ENCODE measurements at regions not wholly inside any gene's neighbourhood (a gene's known extent, or its start where the extent isn't known, plus 50 kb on each side); places are given as distances from the start of the nearest gene placed in this dataset.

DNA sequence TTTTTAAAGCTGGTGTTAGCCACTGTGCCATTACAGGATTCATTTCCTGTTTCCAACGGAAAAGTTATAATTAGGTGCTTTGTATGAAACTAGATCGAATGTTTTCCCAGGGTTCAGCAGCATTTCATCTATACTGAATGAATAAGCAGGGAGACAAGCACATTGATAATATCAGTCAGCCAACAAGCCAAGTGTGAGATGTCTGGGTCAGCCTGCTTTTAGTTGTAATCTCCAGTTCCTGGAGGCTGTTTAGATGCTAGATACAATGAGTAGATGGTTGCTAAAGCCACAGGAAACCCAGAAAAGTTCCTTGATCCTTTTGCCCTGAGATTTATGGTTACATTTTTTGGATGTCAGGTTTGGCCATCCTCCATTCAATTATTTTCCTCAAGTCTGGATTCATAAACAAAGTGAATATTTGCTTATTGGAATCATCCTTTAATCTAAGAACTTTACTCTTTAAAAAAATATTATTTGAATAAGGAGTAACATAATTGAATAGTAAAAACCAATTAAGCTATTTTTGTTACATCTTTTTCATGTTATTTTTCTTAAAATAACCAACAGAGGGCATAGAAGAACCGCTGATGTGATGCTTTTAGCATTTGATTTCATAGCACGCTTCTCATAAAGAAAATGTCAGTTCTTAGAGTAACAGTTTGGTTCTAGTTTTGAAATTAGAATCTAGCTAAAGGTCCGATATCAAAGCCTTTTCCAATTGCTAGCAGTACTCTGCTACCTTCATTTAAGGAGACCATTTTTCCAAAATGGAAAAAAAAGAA lies 76.6 kb downstream of the HSPA13 start:
- no peak for FAIRE-seq
- TF ChIP-seq, protein P1, sequence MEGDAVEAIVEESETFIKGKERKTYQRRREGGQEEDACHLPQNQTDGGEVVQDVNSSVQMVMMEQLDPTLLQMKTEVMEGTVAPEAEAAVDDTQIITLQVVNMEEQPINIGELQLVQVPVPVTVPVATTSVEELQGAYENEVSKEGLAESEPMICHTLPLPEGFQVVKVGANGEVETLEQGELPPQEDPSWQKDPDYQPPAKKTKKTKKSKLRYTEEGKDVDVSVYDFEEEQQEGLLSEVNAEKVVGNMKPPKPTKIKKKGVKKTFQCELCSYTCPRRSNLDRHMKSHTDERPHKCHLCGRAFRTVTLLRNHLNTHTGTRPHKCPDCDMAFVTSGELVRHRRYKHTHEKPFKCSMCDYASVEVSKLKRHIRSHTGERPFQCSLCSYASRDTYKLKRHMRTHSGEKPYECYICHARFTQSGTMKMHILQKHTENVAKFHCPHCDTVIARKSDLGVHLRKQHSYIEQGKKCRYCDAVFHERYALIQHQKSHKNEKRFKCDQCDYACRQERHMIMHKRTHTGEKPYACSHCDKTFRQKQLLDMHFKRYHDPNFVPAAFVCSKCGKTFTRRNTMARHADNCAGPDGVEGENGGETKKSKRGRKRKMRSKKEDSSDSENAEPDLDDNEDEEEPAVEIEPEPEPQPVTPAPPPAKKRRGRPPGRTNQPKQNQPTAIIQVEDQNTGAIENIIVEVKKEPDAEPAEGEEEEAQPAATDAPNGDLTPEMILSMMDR (IDR thresholded peaks at IDR 0.05; ENCODE audit: insufficient read depth, missing control alignments), result peak; percentile 35
- DNase-seq (ENCODE audit: insufficient read length, low spot score), result no peak

DNA sequence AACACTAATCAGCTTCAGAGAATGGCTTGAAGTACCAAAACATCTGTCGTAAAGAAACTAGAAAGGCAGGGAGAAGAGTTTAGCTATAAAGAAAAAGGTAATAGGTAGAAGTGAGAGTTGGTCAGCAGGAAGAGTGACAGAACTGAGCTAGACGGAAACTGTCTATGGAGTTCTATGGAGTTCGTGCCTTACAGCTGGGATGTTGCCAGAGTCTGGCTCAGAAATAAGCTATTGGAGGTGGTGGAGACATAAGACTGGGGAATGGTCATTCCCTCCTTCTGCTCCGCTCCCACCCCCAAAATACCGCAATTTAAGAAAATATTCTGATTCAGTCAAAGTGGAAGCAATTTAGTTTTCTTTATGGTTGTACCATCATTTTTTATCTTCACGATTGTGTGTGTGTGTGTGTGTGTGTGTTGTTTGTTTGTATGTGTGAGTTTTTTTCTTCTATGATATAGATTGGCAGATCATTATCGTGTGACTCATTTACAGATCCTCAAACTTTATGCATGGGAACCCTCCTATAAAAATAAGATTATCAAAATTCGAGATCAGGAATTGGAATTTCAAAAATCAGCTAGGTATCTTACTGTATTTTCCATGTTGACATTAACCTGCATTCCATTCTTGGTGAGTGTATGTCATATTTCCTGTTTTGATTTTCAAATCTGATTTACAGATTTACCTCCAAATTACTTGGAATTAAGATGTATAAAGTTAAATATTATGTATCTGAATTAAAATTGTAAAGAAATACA lies 79.0 kb downstream of the HSPA13 start:
- FAIRE-seq (no peak), DNase-seq (ENCODE audit: insufficient read length, low spot score) (no peak)
- TF ChIP-seq, protein P1 (IDR thresholded peaks at IDR 0.05; ENCODE audit: insufficient read depth, missing control alignments), result no peak

DNA sequence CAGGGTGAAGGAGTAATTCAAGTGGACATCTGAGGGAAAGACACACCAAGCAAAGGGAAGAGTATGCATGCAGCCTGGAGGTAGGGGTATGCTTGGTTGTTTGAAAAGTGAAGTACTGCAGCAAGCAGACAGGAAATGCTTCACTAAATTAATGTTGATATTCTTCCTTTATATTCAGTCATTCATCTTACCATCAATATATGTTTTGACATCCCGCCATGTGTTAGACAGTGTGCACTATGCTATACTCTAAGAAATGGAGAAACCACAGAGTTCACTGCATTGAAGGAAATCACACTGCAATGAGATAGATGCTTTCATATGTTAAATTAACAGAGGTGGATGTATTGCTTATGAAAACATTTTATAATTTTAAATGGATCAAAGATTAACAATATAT lies 82.9 kb downstream of the HSPA13 start:
- TF ChIP-seq, protein P1 (IDR thresholded peaks at IDR 0.05; ENCODE audit: insufficient read depth, missing control alignments), result no peak
- DNase-seq (ENCODE audit: insufficient read length, low spot score), result no peak
- FAIRE-seq, result no peak

DNA sequence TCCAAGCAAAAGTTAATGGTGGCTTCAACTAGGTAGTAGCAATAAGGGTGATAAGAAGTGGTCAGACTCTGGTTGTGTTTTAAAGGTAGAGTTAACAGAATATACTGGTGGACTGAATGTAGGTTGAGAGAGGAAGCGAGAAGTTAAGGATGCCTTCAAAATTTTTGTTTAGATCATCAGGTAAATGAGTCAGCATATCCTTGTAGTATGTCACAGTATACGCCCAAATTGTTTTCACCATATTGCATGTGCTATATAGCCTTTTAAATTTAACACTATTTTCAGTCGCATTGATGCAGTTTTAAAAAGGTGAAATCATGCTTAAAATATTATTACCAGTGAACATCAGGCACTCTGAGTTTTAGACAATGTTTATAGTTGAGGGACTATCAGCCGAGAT lies 74.6 kb downstream of the RBM11 start:
- TF ChIP-seq, protein P1 (IDR thresholded peaks at IDR 0.05; ENCODE audit: insufficient read depth, missing control alignments), result no peak
- DNase-seq (ENCODE audit: insufficient read length, low spot score) (no peak), FAIRE-seq (no peak)

DNA sequence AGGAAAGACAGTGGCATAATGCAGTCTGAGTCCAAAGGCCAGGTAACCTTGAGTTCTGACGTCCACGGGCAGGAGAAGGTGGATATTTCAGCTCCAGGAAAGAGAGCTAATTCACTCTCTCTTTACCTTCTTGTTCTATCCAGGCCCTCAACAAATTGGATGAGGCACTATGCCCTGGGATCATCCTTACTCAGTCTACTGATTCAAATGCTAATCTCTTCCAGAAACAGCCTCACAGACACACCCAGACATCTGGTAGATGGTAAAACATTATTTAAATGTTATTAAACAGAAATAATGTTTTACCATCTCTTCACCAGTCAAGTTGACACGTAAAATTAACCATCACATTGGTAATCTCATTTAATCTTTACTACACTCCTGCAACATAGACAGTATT lies 73.0 kb downstream of the RBM11 start:
- TF ChIP-seq, protein P1 (IDR thresholded peaks at IDR 0.05; ENCODE audit: insufficient read depth, missing control alignments), result no peak
- DNase-seq (ENCODE audit: insufficient read length, low spot score) (no peak), FAIRE-seq (no peak)

DNA sequence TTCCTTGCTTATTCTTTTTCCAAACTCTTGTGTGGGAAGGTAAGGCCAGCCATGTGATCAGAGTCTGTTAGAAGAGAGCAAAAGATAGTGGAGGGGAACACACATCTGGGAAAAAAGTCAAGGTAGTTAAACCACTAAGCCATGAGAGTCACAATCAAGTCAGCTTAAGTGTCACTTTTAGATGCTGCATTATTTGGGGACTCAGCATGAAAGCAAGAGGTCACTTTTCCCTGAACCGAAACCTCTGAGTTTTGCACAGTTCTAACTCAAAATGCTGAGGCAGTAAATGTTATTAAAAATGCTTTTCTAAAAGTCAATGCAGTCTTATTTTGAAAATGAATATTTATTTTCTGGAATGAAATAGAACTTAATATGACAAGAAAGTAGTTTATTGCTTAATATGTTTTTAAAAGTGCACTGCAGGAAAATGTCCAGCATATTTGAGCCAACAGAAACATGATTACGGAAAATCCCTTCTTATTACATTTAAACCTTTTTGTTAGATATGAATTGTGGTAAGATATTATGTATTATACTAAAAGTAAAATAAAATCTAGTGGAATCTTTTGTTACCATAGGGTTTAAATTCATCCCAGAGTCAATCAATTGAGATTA lies 69.3 kb downstream of the RBM11 start:
- TF ChIP-seq, protein P1 (IDR thresholded peaks at IDR 0.05; ENCODE audit: insufficient read depth, missing control alignments), result no peak
- FAIRE-seq, result no peak

More for the DNA sequence above, 69.3 kb downstream of the RBM11 start:
- DNase-seq (ENCODE audit: insufficient read length, low spot score), result no peak

Data from D721Med (cell line).